ENCODE measurements at regions not wholly inside any gene's neighbourhood (a gene's known extent, or its start where the extent isn't known, plus 50 kb on each side); places are given as distances from the start of the nearest gene placed in this dataset.
"Not testable (repeated sequence)": the region's sequence is repeated elsewhere in the genome, so short reads cannot be mapped to it uniquely, and the experiment has no call there.

DNA sequence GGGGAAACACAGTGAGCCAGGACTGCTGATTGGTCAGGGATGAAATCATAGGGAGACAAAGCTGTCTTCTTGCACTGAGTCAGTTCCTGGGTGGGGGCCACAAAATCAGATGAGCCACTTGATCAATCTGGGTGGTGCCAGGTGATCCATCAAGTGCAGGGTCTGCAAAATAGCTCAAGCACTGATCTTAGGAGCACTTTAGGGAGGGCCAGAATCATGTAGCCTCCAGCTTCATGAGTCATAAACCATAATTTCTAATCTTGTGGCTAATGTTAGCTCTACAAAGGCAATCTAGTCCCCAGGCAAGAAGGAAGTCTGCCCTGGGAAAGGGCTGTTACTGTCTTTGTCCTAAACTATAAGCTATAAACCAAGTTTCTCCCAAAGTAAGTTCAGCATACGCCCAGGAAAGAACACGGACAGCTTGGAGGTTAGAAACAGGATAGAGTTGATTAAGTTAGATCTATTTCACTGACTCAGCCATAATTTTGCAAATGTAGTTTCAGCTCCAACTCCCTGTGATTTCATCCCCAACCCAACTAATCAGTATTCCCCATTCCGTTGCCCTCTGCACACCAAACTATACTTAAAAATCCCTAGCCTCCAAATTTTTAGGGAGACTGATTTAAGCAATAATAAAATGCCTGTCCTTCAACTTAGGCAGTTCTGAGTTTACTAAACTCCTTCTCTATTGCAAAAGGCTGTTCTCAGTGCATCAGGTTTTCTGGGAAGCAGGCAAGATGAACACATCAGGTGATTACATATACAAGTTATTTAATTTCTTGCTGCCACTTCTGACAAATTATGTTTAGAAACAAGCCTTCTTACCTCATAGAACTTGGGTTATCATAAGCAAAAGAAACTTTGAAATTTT is 226.9 kb upstream of the SPOPL start:
- no peak for DNase-seq

DNA sequence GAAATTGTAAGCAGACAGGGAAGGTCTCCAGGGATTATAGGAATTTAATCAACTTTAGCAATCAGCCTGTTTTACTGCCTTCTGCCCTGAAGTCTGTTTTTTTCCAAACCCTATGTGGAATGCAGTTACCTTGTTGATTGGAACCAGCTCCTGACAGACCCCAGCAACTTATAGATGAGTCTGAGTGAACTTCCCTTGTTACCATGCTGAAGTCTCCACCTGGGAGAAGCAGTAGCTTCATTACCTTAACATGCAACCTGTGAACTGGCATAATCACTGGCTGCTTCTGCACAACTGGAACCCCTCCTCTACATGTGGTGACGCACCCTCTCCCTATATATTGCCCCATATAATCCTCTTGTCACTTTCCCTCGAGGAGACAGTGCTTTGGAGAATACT is 226.3 kb upstream of the SPOPL start:
- no peak for DNase-seq

- DNase-seq: no peak
Measured at GRCh38 chr2:138275881-138276280, 225.7 kb upstream of the SPOPL start.

DNA sequence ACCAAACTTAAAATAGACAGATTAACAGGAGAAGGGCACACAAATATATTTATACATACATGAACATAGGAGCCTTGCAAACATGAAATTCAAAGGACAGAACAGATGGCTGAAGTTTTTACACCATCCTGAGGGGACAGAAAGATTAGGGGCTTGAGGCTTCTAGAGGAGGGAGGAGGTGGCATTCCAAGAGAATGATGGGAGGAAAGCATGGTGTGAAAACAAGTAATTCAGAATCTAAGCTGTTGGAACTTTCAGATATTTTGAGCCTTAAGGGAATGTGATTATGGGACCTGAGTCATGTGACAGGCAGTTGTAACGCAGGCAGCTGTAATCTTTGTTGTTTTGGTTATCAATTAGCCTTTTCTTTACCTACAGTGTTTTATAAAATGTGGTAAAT is 225.2 kb upstream of the SPOPL start:
- no peak for DNase-seq

DNA sequence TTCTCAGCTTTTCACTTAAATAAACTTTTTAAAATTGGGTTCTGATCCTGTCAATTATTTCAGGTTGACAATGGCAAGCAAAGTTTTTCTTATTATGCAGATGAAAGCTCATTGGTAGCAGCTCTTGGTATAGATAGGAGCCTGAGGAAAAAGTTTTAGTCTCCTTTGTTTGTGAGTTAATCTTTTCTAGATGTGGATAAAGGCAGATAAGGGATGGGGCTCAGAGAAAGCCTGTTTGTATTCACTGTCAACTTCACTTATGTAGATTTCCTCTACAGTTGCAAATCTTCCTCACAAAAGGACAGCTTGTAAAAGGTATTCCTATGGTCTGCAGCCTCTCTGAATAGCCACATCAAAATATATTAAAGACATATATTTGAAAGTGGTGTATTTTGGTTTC is 224.5 kb upstream of the SPOPL start:
- no peak for DNase-seq

- DNase-seq: no peak
Measured at GRCh38 chr2:138279871-138280270, 221.7 kb upstream of the SPOPL start.

- no peak for DNase-seq
Measured at GRCh38 chr2:138280999-138281695, 220.4 kb upstream of the SPOPL start.

DNA sequence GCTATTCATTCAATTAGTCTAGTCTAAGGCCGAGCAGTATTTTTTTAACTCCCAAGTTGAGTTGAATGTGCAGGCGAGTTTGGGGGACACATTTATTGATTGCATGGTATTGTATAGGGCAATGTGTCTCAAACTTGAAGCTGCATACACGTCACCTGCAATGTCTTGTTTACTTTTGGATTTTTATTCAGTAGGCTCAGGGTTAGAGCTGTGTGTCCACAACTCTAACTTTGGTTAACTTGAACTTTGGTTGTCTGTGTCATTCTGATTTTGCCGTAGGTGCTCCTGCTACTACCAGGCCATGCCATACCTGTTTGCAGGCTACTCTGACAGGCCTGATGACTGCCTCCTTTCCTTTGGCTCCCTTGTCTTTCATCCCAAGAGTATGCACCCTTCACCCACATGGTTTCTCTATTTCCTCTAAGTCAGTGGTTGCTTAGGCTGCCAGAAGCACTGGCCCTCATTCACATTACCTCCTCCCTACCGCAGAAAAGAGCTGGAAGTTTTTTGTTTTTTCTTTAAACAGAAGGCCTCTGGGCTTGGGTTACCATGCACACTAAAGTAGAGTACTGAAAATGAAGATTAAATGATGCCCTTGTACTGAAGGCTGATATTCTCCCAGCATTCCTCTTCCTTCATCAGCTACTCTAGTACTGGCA is 219.4 kb upstream of the SPOPL start:
- no peak for DNase-seq

- DNase-seq: no peak
Measured at GRCh38 chr2:138291805-138292204, 209.8 kb upstream of the SPOPL start.

GRCh38 chr2:138293045-138293444 is 208.5 kb upstream of the SPOPL start:
- no peak for DNase-seq

DNA sequence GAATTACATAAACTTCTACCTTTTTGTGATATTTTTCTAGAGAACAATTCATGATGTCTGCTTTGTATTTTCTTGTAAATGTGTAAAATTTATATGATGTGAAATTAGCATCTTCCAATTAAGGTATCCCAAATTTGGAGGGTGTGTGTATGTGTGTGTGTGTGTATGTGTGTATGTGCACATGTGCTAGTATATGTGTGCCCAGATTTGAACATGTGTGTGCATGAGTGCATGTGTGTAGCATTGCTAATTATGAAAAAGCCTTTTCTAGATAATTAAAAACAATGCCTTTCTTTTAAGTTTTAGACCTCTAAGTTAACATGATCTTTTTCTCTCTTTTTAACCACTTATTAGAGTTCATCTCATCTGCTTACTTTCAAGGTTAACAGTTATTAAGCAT is 208.0 kb upstream of the SPOPL start:
- DNase-seq: no peak

DNA sequence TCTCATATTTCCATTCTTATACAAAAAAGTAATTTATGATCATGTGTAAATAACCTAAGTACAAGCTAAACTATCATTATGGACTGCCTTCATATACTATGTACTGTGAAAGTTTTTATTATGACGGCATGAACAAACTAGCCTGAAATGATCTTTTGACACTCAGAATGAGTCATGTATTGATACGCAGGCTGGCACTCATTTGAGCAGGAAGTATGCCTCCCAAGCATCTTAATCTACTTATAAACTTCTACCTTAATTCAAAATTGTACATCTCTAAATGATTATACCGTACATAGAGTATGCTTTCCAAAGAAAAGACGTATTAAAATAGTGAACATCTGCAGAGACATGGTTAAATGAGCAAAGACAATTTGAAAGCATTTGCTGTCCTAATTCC is 207.1 kb upstream of the SPOPL start:
- no peak for DNase-seq

DNA sequence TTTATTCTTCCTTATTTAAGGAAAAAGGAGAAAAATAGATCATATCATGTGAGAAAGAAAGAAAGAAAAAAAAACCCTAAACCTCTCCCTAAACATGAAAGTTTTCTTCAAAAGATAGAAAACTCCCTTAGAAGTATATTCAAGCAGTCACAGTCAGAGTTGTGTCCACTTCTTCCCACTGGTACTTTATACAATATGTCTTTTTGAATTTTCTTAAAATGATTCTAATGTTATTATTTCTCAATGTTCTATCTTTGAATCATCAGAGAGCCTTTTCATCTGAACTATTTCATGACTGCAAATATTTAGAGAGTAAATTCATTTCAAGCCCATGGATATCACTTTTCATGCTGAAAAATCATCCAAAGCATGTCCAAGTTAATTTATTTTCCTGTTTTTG is 205.2 kb upstream of the SPOPL start:
- DNase-seq: no peak

- no peak for DNase-seq
Measured at GRCh38 chr2:138298120-138298814, 203.3 kb upstream of the SPOPL start.

DNA sequence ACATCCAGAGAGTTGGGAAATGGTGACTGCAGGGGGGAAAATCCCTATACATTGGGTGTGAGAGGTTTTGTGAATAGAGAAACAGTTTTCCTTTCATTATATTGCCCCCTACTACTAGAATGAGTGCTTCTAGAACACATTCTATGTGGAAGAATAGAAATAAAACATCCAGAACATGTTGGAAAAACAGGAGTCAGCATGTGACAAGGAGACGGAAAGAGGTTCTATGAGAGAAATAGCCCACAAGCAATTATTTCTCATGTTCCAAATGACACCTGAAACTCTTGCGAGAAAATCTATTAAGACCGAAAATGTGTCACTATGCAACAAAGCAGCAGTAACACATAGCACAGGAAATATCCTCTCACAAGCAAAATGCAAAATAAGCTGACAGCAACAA is 202.7 kb upstream of the SPOPL start:
- no peak for DNase-seq

DNA sequence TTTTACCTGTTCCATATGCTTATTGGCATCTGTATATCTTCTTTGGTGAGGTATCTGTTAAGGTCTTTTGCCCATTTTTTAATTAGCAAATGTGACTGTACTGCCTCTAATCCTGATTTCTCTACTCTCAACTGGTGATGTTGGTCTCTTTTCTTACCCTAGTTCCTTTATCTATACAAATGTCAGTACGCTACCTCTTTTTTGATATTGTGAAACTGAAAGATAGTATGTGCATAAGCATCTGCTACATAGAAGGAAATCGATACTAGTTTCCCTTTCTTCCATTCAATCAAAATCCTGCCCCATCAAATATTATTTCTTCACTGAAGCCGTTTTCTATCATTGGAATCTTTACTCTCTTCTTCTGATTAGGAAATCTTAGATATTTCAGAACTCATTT is 194.9 kb upstream of the SPOPL start:
- no peak for DNase-seq

- no peak for DNase-seq
Measured at GRCh38 chr2:138307099-138307498, 194.5 kb upstream of the SPOPL start.

GRCh38 chr2:138309760-138310159 is 191.8 kb upstream of the SPOPL start:
- no peak for DNase-seq

- no peak for DNase-seq
Measured at GRCh38 chr2:138312061-138312460, 189.5 kb upstream of the SPOPL start.

DNA sequence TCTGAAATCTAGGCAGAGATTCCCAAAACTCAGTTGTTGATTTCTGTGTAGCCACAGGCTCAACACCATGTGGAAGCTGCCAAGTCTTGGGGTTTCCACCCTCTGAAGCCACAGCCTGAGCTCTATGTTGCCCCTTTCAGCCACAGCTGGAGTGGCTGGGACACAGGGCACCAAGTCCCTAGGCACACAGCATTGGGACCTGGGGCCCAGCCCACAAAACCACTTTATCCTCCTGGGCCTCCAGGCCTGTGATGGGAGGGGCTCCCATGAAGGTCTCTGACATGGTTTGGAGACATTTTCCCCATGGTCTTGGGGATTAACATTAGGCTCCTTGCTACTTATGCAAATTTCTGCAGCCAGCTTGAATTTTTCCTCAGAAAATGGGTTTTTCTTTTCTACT is 186.0 kb upstream of the SPOPL start:
- DNase-seq: not testable (repeated sequence)

DNA sequence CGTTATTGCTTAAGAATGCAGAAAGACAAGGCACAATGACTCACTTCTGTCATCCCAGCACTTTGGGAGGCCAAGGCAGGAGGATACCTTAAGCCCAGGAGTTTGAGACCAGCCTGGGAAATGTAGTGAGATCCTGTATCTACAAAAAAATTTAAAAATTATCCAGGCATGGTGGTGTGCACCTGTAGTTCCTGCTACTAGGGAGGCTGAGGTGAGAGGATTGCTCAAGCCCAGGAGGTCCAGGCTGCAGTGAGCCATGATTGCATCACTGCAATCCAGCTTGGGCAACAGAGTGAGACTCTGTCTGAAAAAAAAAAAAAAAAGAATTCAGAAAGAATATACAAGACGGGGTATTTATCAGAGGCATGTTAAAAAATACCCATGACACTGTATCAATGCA is 182.0 kb upstream of the SPOPL start:
- no peak for DNase-seq

DNA sequence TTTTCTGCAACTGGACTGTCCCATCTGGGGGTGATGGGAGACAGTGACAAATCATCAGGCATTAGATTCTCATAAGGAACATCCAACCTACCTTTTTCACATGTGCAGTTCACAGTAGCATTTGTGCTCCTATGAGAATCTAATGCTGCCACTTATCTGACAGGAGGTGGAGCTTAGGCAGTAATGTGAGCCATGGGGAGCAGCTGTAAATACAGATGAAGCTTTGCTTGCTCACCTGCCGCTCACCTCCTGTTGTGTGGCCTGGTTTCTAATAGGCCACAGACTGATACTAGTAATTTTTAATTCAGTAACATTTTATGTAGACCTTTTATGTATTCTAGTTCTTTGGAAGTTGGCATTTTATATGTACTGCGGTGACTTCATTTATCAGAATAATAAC is 180.1 kb upstream of the SPOPL start:
- DNase-seq: peak; percentile 77

GRCh38 chr2:138323382-138324067 is 178.0 kb upstream of the SPOPL start:
- no peak for DNase-seq

All from NCI-H2171 (cell line).